OCI-LY3 (cell line): ENCODE measurements at regions not wholly inside any gene's neighbourhood (a gene's known extent, or its start where the extent isn't known, plus 50 kb on each side); places are given as distances from the start of the nearest gene placed in this dataset.
"Not testable (repeated sequence)": the region's sequence is repeated elsewhere in the genome, so short reads cannot be mapped to it uniquely, and the experiment has no call there.

Source experiments
- CTCF ChIP-seq: fragments of 200-600, 300-600 bp; sonication (generic); IDR thresholded peaks from 2 replicates; pipeline ENCODE4 v1.5.1; 2014; ENCODE audit warnings: antibody characterized with exemption, low read length, low read depth
- EZH2phosphoT487 ChIP-seq: fragments of 200-600 bp; shearing (Covaris generic); IDR thresholded peaks from 2 replicates; pipeline ENCODE4 v1.6.1; 2018; ENCODE audit warnings: antibody characterized with exemption, mixed run types, low read depth

DNA sequence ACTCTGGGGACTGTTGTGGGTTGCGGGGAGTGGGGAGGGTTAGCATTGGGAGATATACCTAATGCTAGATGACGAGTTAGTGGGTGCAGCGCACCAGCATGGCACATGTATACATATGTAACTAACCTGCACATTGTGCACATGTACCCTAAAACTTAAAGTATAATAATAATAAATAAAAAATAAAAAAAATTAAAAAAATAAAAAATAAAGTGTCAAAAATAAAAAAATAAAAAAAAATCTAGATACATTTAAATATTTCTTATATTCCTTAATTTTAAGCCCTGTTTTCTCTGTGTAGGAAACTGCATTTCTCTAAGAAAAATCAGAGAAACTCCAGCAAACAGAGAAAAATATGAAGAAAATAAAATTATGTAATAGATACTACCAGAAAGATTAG is 52.2 kb upstream of the SGO1 start:
- TF ChIP-seq EZH2phosphoT487, CTCF: not testable (repeated sequence)
